ENCODE measurements at regions not wholly inside any gene's neighbourhood (a gene's known extent, or its start where the extent isn't known, plus 50 kb on each side); places are given as distances from the start of the nearest gene placed in this dataset.

GRCh38 chr10:78412605-78413004, 378.9 kb downstream of the RPS24 start:
- POLR2A ChIA-PET: no interaction called here
- H4K20me1 ChIP-seq (ENCODE audit: insufficient read depth, low read length): no peaks in the 10 kb centered on the region
- intact Hi-C loops (cut with micrococcal nuclease; ENCODE audit: unreplicated experiment): no loop called here
- H3K4me1 ChIP-seq (ENCODE audit: insufficient read depth, low read length, poor library complexity, severe bottlenecking): no peaks in the 10 kb centered on the region
- H3K4me3 ChIP-seq (ENCODE audit: low read depth, low read length, poor library complexity, severe bottlenecking): no peak overlapping the region
- no peak for DNase-seq (ENCODE audit: low spot score)
- no peaks in the 10 kb centered on the region for H3K79me2 ChIP-seq (ENCODE audit: insufficient read depth, low read depth, low read length)
- TF ChIP-seq, protein P1, sequence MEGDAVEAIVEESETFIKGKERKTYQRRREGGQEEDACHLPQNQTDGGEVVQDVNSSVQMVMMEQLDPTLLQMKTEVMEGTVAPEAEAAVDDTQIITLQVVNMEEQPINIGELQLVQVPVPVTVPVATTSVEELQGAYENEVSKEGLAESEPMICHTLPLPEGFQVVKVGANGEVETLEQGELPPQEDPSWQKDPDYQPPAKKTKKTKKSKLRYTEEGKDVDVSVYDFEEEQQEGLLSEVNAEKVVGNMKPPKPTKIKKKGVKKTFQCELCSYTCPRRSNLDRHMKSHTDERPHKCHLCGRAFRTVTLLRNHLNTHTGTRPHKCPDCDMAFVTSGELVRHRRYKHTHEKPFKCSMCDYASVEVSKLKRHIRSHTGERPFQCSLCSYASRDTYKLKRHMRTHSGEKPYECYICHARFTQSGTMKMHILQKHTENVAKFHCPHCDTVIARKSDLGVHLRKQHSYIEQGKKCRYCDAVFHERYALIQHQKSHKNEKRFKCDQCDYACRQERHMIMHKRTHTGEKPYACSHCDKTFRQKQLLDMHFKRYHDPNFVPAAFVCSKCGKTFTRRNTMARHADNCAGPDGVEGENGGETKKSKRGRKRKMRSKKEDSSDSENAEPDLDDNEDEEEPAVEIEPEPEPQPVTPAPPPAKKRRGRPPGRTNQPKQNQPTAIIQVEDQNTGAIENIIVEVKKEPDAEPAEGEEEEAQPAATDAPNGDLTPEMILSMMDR (conservative IDR thresholded peaks at IDR 0.05; ENCODE audit: low read length): no peak
- TF ChIP-seq EZH2phosphoT487 (IDR thresholded peaks at IDR 0.05; ENCODE audit: borderline replicate concordance, low read depth, low read length): no peak
- H3K9me2 ChIP-seq (ENCODE audit: insufficient read depth, low read length): no peaks in the 10 kb centered on the region
- H2AFZ ChIP-seq (ENCODE audit: low read length): no peak overlapping the region
- CTCF ChIA-PET (ENCODE audit: unreplicated experiment): no interaction called here
- H3K9me3 ChIP-seq (ENCODE audit: low read length): no peaks in the 10 kb centered on the region
- no peak overlapping the region for H3K4me2 ChIP-seq (ENCODE audit: low read length)
- no peak overlapping the region for H3K27ac ChIP-seq (ENCODE audit: low read depth, low read length, poor library complexity, severe bottlenecking)
- BruUV-seq (replicated peaks): no TSS peak
- H3K36me3 ChIP-seq (ENCODE audit: insufficient read depth, low read length): no peaks in the 10 kb centered on the region

DNA sequence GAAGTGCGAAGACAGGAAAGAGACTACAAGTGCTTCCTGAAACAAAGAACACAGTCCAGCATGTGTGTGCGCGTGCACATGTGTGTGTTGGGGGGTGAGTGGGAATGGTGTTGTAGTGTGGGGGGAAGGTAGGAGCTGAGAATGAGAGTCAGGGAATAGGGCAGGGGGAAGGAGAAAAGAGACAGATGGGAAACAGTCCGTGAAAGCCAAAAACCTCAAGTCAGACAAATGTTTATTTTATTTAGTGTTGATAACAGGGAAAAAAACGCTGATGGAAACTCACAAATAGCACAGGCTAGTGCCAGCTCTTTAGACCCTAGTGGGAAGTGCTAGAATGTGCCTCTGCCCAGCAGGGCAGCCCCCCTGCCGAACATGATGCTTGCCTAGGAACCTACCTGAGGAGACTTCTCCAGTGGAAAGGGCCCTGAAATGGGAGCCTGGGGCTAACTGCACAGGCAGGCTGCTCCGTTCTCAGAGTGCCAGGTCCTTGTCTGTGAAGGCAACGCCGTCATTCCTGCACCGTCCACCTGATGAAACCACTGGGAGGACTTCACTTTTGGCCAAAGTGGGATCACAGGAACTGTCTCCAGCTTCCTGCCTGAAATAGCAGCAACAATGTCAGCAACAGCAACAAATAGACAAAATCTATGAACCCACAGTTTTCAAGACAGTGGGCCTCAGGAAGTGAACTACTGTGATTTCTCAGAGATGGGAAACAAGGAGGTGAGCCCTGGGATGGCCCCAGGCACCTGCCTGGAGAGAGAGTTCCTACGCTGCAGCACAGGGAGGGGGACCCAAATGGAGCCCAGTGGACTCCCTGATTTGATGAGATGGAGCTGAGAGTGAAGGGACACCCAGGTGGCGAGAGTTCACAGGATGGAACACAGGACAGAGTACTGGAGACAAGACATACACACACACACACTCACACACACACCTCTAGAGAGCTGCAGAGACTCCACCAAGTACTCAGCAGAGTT, 379.7 kb downstream of the RPS24 start:
- DNase-seq (ENCODE audit: low spot score): no peak
- BruUV-seq (replicated peaks): no TSS peak
- intact Hi-C loops (cut with micrococcal nuclease; ENCODE audit: unreplicated experiment): no loop called here
- H3K4me2 ChIP-seq (ENCODE audit: low read length): no peak overlapping the region
- no peaks in the 10 kb centered on the region for H4K20me1 ChIP-seq (ENCODE audit: insufficient read depth, low read length)
- ChIA-PET POLR2A (no interaction called here), CTCF (ENCODE audit: unreplicated experiment) (no interaction called here)
- H3K4me1 ChIP-seq (ENCODE audit: insufficient read depth, low read length, poor library complexity, severe bottlenecking): no peaks in the 10 kb centered on the region
- H3K27ac ChIP-seq (ENCODE audit: low read depth, low read length, poor library complexity, severe bottlenecking): no peak overlapping the region
- H2AFZ ChIP-seq (ENCODE audit: low read length): no peak overlapping the region
- TF ChIP-seq, protein P1 (conservative IDR thresholded peaks at IDR 0.05; ENCODE audit: low read length): no peak
- no peak for TF ChIP-seq EZH2phosphoT487 (IDR thresholded peaks at IDR 0.05; ENCODE audit: borderline replicate concordance, low read depth, low read length)
- H3K9me3 ChIP-seq (ENCODE audit: low read length): no peaks in the 10 kb centered on the region
- H3K79me2 ChIP-seq (ENCODE audit: insufficient read depth, low read depth, low read length): no peaks in the 10 kb centered on the region
- no peaks in the 10 kb centered on the region for H3K36me3 ChIP-seq (ENCODE audit: insufficient read depth, low read length)
- H3K9me2 ChIP-seq (ENCODE audit: insufficient read depth, low read length): no peaks in the 10 kb centered on the region
- H3K4me3 ChIP-seq (ENCODE audit: low read depth, low read length, poor library complexity, severe bottlenecking): no peak overlapping the region

GRCh38 chr10:78414380-78414779, 380.7 kb downstream of the RPS24 start:
- H3K27ac ChIP-seq (ENCODE audit: low read depth, low read length, poor library complexity, severe bottlenecking): no peak overlapping the region
- no peaks in the 10 kb centered on the region for H3K79me2 ChIP-seq (ENCODE audit: insufficient read depth, low read depth, low read length)
- ChIA-PET POLR2A (no interaction called here), CTCF (ENCODE audit: unreplicated experiment) (no interaction called here)
- DNase-seq (ENCODE audit: low spot score): no peak
- BruUV-seq (replicated peaks): no TSS peak
- no peak overlapping the region for H3K4me3 ChIP-seq (ENCODE audit: low read depth, low read length, poor library complexity, severe bottlenecking)
- H3K36me3 ChIP-seq (ENCODE audit: insufficient read depth, low read length): no peaks in the 10 kb centered on the region
- H3K9me3 ChIP-seq (ENCODE audit: low read length): no peaks in the 10 kb centered on the region
- H3K4me1 ChIP-seq (ENCODE audit: insufficient read depth, low read length, poor library complexity, severe bottlenecking): no peaks in the 10 kb centered on the region
- no peaks in the 10 kb centered on the region for H4K20me1 ChIP-seq (ENCODE audit: insufficient read depth, low read length)
- TF ChIP-seq EZH2phosphoT487 (IDR thresholded peaks at IDR 0.05; ENCODE audit: borderline replicate concordance, low read depth, low read length): no peak
- TF ChIP-seq, protein P1 (conservative IDR thresholded peaks at IDR 0.05; ENCODE audit: low read length): no peak
- H3K9me2 ChIP-seq (ENCODE audit: insufficient read depth, low read length): no peaks in the 10 kb centered on the region
- H2AFZ ChIP-seq (ENCODE audit: low read length): no peak overlapping the region
- intact Hi-C loops (cut with micrococcal nuclease; ENCODE audit: unreplicated experiment): no loop called here
- no peak overlapping the region for H3K4me2 ChIP-seq (ENCODE audit: low read length)

Measured in OCI-LY7 (cell line).